ENCODE measurements at regions not wholly inside any gene's neighbourhood (a gene's known extent, or its start where the extent isn't known, plus 50 kb on each side); places are given as distances from the start of the nearest gene placed in this dataset.

GRCh38 chr20:39216195-39216594 lies 254.1 kb downstream of the DHX35 start:
- WGBS, 3 donors = 76 to 94% (median 88%) methylated on average over 3 of the region's 3 CpGs
- H3K27ac ChIP-seq = no peak overlapping the region
- intact Hi-C loops (cut with DNase I) = no loop called here
- no peaks in the 10 kb centered on the region for H3K27me3 ChIP-seq
- no peaks in the 10 kb centered on the region for H3K36me3 ChIP-seq
- TF ChIP-seq POLR2A (IDR thresholded peaks at IDR 0.05) (no peak), EP300 (IDR thresholded peaks at IDR 0.05) (no peak)
- TF ChIP-seq, protein P1, sequence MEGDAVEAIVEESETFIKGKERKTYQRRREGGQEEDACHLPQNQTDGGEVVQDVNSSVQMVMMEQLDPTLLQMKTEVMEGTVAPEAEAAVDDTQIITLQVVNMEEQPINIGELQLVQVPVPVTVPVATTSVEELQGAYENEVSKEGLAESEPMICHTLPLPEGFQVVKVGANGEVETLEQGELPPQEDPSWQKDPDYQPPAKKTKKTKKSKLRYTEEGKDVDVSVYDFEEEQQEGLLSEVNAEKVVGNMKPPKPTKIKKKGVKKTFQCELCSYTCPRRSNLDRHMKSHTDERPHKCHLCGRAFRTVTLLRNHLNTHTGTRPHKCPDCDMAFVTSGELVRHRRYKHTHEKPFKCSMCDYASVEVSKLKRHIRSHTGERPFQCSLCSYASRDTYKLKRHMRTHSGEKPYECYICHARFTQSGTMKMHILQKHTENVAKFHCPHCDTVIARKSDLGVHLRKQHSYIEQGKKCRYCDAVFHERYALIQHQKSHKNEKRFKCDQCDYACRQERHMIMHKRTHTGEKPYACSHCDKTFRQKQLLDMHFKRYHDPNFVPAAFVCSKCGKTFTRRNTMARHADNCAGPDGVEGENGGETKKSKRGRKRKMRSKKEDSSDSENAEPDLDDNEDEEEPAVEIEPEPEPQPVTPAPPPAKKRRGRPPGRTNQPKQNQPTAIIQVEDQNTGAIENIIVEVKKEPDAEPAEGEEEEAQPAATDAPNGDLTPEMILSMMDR (IDR thresholded peaks at IDR 0.05) = no peak
- no peak overlapping the region for H3K4me3 ChIP-seq
- H3K9me3 ChIP-seq = no peaks in the 10 kb centered on the region
- no peaks in the 10 kb centered on the region for H3K4me1 ChIP-seq (ENCODE audit: insufficient read depth)
- DNase-seq = no peak

DNA sequence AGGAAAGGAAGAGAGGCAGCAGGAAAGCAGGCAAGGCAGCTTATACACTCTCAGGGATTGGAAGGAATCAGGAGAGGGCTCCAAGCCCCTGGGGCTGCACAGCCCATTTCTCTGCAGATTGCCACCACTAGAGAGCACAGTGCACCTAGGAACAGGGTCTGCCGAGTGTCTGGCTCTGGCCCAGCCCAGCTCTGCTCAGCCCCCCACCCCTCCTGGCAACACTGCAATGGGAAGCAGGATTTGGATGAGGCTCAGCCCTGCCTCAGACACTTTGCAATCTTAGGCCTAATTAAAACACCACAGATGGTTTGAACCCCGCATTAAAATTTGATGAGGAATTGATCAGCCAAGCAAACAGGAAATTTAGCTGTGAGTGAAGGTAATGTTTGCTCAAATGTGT lies 252.7 kb downstream of the DHX35 start:
- 13 to 28% (median 15%) methylated on average over 2 of the region's 2 CpGs for WGBS, 3 donors
- TF ChIP-seq EP300 (IDR thresholded peaks at IDR 0.05) (no peak), POLR2A (IDR thresholded peaks at IDR 0.05) (no peak)
- TF ChIP-seq, protein P1 (IDR thresholded peaks at IDR 0.05) = no peak
- intact Hi-C loops (cut with DNase I) = no loop called here
- no peak for DNase-seq
- Histone ChIP-seq H3K27me3 (no peaks in the 10 kb centered on the region), H3K4me3 (no peak overlapping the region), H3K36me3 (no peaks in the 10 kb centered on the region), H3K9me3 (no peaks in the 10 kb centered on the region), H3K4me1 (ENCODE audit: insufficient read depth) (no peaks in the 10 kb centered on the region), H3K27ac (no peak overlapping the region)

- Histone ChIP-seq H3K27me3 (no peaks in the 10 kb centered on the region), H3K36me3 (no peaks in the 10 kb centered on the region), H3K4me3 (no peak overlapping the region), H3K9me3 (no peaks in the 10 kb centered on the region), H3K27ac (no peak overlapping the region), H3K4me1 (ENCODE audit: insufficient read depth) (no peaks in the 10 kb centered on the region)
- intact Hi-C loops (cut with DNase I) = no loop called here
- TF ChIP-seq, protein P1 (IDR thresholded peaks at IDR 0.05) = no peak
- TF ChIP-seq EP300 (IDR thresholded peaks at IDR 0.05) (no peak), POLR2A (IDR thresholded peaks at IDR 0.05) (no peak)
- no peak for DNase-seq
- 70 to 83% (median 81%) methylated on average over 3 of the region's 3 CpGs for WGBS, 3 donors
Measured at GRCh38 chr20:39213476-39214145, 251.5 kb downstream of the DHX35 start.

- TF ChIP-seq EP300 (IDR thresholded peaks at IDR 0.05) (no peak), POLR2A (IDR thresholded peaks at IDR 0.05) (no peak)
- TF ChIP-seq, protein P1 (IDR thresholded peaks at IDR 0.05) = no peak
- Histone ChIP-seq H3K27ac (no peak overlapping the region), H3K4me1 (ENCODE audit: insufficient read depth) (no peaks in the 10 kb centered on the region), H3K9me3 (no peaks in the 10 kb centered on the region), H3K27me3 (no peaks in the 10 kb centered on the region), H3K36me3 (no peaks in the 10 kb centered on the region), H3K4me3 (no peak overlapping the region)
- intact Hi-C loops (cut with DNase I) = no loop called here
- 50 to 70% (median 51%) methylated on average over 5 of the region's 5 CpGs for WGBS, 3 donors
- no peak for DNase-seq
Measured at GRCh38 chr20:39211060-39211748, 249.1 kb downstream of the DHX35 start.

Data from ovary (tissue), 7 donors.